GM19372 (cell line): ENCODE measurements at regions not wholly inside any gene's neighbourhood (a gene's known extent, or its start where the extent isn't known, plus 50 kb on each side); places are given as distances from the start of the nearest gene placed in this dataset.
"Not testable (repeated sequence)": the region's sequence is repeated elsewhere in the genome, so short reads cannot be mapped to it uniquely, and the experiment has no call there.

Experiments
- ATAC-seq: cut with Tn5 transposase; IDR thresholded peaks from one replicate; pipeline ENCODE4 v1.9.1; 2021; ENCODE audit warnings: mild to moderate bottlenecking, low read depth, moderate library complexity; ENCODE audit not compliant: unreplicated experiment

GRCh38 chr1:217921126-217921904, 290.2 kb downstream of the SPATA17 start:
- no peak for ATAC-seq

- ATAC-seq: no peak
Observed at GRCh38 chr1:217924924-217925323, 293.8 kb downstream of the SPATA17 start.

DNA sequence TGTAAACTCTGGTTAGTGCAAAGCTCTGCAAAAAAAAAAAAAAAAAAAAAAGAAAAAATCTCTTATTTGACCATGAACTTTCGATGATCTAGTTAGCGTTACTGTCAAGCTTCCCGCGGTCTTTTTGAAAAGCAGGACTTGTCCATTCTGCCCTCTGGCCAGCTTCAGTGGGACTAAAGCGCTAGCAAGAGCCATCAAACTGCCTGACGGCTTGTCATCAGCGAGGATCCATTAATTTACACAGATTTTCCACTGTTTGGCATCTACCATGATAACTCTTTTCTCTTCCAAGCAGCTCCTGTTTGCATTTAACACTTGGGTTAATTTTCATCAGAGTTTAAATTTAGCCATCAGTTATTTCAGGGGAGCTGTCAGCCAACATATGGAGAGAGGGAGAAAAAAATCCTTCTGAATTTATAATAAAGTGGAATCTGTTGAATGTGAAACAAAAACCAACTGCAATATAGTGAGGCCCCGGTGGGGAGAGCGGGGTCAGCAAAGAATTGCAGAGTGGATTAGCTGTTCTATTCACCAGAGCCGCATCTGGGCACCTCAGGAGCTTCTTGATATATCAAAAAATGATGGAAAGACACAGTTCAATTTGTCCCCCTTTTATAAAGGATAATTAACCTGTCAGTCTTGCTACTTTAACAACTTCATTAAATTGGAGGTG, 298.2 kb downstream of the SPATA17 start:
- no peak for ATAC-seq

DNA sequence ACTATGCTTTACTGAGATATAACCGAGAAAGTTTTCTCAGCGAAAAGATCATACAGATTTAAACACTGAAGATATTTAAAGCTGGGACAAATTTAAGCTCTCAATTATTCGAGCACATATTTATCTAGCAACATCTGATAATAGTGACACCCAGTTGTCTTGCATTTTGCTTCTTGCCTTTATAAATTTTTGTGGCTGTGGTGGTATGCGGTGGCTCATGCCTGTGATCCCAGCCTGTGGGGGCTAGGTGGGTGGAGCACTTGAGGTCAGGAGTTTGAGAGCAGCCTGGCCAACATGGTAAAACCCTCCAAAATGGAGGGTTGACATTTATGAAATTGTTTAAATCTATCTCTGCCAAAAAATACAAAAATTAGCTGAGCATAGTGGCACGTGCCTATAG, 312.2 kb downstream of the SPATA17 start:
- no peak for ATAC-seq

DNA sequence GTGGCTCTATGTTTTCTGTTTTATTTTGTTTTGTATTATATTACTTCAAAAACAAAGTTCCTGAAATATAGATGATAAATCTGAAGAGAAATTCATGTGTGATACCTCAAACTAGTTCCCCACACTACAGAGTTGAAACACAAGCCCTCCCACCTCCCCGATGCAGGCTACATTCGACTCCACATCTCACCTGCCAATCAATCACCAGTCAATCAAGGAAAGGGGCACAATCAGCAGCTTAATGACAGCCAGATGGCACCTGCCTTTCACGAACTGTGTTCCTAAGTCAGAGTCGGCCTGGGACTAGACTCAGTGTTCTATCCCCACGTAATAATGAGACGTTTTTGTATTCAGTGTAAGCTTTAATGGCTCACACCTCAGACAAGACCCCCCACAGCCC, 313.4 kb downstream of the SPATA17 start:
- ATAC-seq: no peak

DNA sequence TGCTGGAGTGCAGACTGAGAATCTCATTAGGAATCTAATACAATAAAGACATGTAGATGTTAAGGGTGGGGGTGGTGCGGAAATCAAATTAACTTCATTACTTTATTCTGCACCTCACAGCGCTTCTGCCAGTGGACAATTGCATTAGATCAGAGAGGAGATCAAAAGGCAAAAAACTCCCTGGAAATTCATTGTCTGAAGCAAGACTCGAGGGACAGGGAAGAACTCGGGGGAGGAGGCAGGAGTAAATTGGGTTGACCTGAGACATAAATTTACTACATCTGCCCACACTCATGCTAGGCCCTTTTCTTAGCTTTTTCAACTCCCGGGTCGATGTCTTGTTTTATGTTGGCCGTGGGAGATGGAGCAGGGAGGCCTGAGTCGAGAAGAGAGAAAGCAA, 315.4 kb downstream of the SPATA17 start:
- no peak for ATAC-seq

- no peak for ATAC-seq
Observed at GRCh38 chr1:217948741-217949140, 317.6 kb downstream of the SPATA17 start.

DNA sequence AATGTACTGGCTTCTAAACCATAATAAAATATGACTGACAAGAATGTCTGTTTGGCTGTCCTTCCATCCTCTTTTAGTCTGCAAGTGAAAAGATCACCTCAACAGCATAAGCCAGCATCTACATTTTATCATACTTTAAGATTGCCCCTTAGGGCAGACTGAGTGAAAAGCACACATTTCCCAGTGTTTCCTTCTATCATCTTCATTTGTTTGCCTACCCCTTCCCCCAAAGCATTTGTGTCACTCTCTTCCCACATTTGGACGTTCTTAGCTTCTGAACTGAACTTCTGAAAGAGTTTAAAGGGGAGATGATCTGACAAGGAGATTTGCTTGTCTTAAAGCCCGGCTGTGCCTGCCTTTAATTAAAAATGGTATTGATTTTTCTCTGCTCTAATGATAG, 322.2 kb downstream of the SPATA17 start:
- ATAC-seq: no peak

DNA sequence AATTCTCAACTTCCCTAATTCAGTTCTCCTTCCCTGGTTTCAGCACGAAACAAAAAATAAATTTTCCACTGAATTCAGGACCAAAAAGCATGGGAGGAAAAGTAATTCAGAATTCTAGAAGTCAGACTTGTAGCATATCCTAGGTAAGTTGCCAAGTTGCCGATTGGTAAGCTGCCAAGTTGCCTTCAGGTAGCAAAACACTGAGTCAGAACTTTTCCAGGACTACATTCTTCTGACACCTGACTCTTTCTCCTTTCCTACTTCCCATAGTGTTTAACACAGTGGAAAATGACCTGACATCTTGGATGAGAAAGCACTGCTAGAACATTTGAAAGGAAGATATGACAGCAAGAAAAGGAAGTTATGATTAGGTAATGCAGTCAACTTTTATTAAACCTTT, 322.8 kb downstream of the SPATA17 start:
- ATAC-seq: no peak

- no peak for ATAC-seq
Observed at GRCh38 chr1:217955723-217956122, 324.6 kb downstream of the SPATA17 start.

DNA sequence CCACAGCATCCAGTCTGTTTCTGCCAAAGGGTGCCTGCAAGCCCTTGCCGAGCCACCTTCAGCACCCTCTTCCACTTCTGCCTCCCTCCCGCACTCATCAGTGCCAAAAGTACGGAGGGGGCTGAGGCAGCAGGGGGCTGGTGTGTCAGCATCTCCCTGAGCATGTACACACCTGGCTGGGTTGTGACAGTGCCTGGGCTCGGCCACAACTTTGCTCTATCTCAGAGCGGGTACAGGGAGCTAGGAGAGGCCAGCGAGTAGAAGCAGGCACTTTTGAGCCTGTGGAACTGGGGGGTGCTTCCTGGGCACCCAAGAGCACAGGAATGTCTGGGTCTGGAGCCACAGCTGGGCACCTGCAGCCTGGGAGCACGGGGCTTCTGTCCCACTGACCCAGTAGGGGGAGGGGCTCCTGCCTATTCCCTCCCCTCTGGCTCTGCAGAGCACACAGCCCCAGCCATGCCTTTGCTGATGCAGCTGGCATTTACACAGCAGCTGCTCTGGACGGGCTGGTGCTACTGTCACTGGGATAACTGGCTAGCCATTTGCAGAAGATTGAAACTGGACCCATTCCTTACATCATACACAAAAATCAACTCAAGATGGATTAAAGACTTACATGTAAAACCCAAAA, 319.8 kb upstream of the RRP15 start:
- no peak for ATAC-seq

DNA sequence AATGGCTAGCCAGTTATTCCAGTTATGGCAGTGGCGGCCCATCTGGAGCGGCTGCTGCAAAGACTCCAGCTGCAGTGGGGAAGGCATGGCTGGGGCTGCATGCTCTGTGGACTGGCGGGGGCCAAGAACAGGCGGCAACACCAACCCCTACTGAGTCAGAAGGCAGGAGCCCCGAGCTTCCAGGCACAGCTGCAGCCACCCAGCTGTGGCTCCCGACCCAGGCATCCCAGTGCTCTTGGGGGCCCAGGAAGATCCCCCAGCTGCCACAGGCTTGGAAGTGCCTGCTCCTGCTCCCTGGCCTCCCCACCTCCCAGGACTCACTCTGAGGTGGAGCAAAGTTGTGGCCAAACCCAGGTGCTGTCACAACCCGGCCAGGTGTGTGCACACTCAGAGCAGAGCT, 317.0 kb upstream of the RRP15 start:
- ATAC-seq: no peak

DNA sequence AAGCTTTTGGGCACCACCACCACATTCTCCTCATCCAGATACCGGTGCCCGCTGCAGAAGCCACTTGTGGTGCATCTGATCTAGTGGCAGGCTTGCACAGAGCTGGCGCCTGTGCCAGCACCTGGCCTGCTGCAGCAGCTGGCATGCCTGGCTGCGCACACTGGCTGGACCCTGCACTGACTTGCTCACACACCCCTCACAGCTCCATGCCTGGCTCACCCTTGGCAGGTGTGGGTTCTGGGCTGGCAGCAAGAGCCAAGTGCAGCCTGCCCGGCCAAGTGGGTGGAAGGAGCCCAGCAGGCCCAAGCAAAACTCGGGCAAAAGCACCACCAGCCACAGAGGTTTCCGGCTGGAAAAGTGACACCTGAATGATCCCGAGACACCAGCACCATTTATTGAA, 315.7 kb upstream of the RRP15 start:
- ATAC-seq: no peak

DNA sequence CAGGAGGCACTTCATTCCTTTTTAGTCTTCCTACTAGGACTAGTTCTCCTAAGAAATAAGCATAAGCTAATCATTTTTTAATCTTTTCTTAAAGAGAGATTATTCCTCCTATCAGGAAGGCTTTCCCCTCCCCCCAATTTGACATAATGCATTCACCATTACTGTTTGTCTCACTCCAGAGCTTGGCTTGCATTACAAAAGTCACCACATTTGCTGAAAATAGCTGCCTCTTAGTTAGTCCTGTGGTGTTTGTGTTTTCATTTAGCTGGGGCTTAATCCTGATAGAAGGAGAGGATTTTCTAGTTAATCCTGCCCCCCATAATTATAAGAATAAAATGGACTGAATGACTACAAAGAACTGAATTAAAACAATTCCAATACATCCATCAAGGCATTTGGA, 307.1 kb upstream of the RRP15 start:
- ATAC-seq: no peak

- ATAC-seq: no peak
Observed at GRCh38 chr1:217981430-217981829, 303.7 kb upstream of the RRP15 start.

GRCh38 chr1:217982331-217983050, 302.6 kb upstream of the RRP15 start:
- no peak for ATAC-seq

- no peak for ATAC-seq
Observed at GRCh38 chr1:217983051-217983375, 302.1 kb upstream of the RRP15 start.

- ATAC-seq: no peak
Observed at GRCh38 chr1:217985641-217986040, 299.5 kb upstream of the RRP15 start.

GRCh38 chr1:217989510-217989909, 295.6 kb upstream of the RRP15 start:
- no peak for ATAC-seq

DNA sequence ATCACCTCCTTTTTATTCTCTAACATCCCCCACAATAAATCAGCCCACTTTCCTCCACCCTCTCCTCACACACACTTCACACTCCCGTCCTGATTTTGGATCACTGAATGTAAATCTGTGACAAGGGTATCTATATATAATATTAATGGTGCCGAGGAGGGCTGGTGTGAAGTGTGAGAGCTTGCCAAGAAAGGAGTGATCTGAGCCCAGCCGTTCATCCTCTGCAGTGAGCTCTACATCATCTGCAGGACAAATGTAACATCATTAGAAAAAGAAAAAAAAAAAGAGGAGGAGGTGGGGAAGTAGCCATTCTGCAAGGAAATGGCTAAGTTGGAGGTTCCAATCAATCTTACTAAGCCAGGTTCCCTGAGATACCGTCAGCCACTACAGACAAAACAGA, 291.7 kb upstream of the RRP15 start:
- no peak for ATAC-seq

- ATAC-seq: not testable (repeated sequence)
Observed at GRCh38 chr1:218008296-218008695, 276.8 kb upstream of the RRP15 start.
